NCI-H146 treated with DMSO at 0.1 percent for 48 hours (cell line): ENCODE measurements at regions not wholly inside any gene's neighbourhood (a gene's known extent, or its start where the extent isn't known, plus 50 kb on each side); places are given as distances from the start of the nearest gene placed in this dataset.
"Not testable (repeated sequence)": the region's sequence is repeated elsewhere in the genome, so short reads cannot be mapped to it uniquely, and the experiment has no call there.

Experiments used
- DNase-seq: peaks from one replicate; lab custom pipeline; 2025; ENCODE audit not compliant: unreplicated experiment; lab: John Stamatoyannopoulos, UW

- not testable (repeated sequence) for DNase-seq
Measured at GRCh38 chr6:112960130-112960529, 613.0 kb downstream of the RFPL4B start.

- DNase-seq: no peak
Measured at GRCh38 chr6:112967974-112968373, 620.8 kb downstream of the RFPL4B start.

GRCh38 chr6:112971651-112972050, 624.5 kb downstream of the RFPL4B start:
- DNase-seq: no peak

- DNase-seq: not testable (repeated sequence)
Measured at GRCh38 chr6:112974931-112975330, 627.8 kb downstream of the RFPL4B start.

GRCh38 chr6:112976579-112976978, 629.4 kb downstream of the RFPL4B start:
- not testable (repeated sequence) for DNase-seq

GRCh38 chr6:112979830-112980229, 632.7 kb downstream of the RFPL4B start:
- DNase-seq: peak; percentile 71

- no peak for DNase-seq
Measured at GRCh38 chr6:112980676-112981075, 633.5 kb downstream of the RFPL4B start.

GRCh38 chr6:112983713-112984261, 636.7 kb downstream of the RFPL4B start:
- DNase-seq: no peak

GRCh38 chr6:112984899-112985298, 637.8 kb downstream of the RFPL4B start:
- no peak for DNase-seq

GRCh38 chr6:112986321-112986720, 639.2 kb downstream of the RFPL4B start:
- DNase-seq: no peak

GRCh38 chr6:112988748-112989147, 641.6 kb downstream of the RFPL4B start:
- DNase-seq: no peak

- DNase-seq: no peak
Measured at GRCh38 chr6:112990971-112991370, 643.8 kb downstream of the RFPL4B start.

- no peak for DNase-seq
Measured at GRCh38 chr6:112991912-112992311, 644.8 kb downstream of the RFPL4B start.

- DNase-seq: no peak
Measured at GRCh38 chr6:112997421-112998085, 650.4 kb downstream of the RFPL4B start.

- DNase-seq: no peak
Measured at GRCh38 chr6:113004054-113004453, 656.9 kb downstream of the RFPL4B start.

- DNase-seq: no peak
Measured at GRCh38 chr6:113004470-113005270, 657.5 kb downstream of the RFPL4B start.

GRCh38 chr6:113006494-113006893, 659.4 kb downstream of the RFPL4B start:
- no peak for DNase-seq

- no peak for DNase-seq
Measured at GRCh38 chr6:113009682-113010081, 662.6 kb downstream of the RFPL4B start.

GRCh38 chr6:113010196-113010989, 663.3 kb downstream of the RFPL4B start:
- no peak for DNase-seq

GRCh38 chr6:113011389-113011788, 664.3 kb downstream of the RFPL4B start:
- no peak for DNase-seq

GRCh38 chr6:113011801-113012200, 664.7 kb downstream of the RFPL4B start:
- no peak for DNase-seq
